BE2C (cell line): ENCODE measurements at regions not wholly inside any gene's neighbourhood (a gene's known extent, or its start where the extent isn't known, plus 50 kb on each side); places are given as distances from the start of the nearest gene placed in this dataset.

Source experiments
- DNase-seq: peaks from one replicate; pipeline ENCODE4 v3.0.0-alpha.2; 2020
- H3K27me3 ChIP-seq: fragments of 250-450 bp; sonication (Bioruptor Pico); 2 replicates; pipeline ENCODE4 v1.5.1; 2020; ENCODE audit warnings: mild to moderate bottlenecking
- H3K36me3 ChIP-seq: fragments of 250-450 bp; sonication (Bioruptor Pico); 2 replicates; pipeline ENCODE4 v1.5.1; 2020; ENCODE audit warnings: mild to moderate bottlenecking
- H3K4me1 ChIP-seq: fragments of 250-450 bp; sonication (Bioruptor Pico); 2 replicates; pipeline ENCODE4 v1.5.1; 2020
- H3K4me3 ChIP-seq: 2 replicates; pipeline ENCODE4 v1.5.1; 2011; ENCODE audit warnings: low read depth, low read length
- H3K9me3 ChIP-seq: fragments of 250-450 bp; sonication (Bioruptor Pico); 2 replicates; pipeline ENCODE4 v1.5.1; 2020
- CTCF ChIP-seq: IDR thresholded peaks from 2 replicates; pipeline ENCODE4 v1.5.1; 2012; ENCODE audit warnings: mild to moderate bottlenecking, low read depth, low read length

GRCh38 chr13:73286177-73286576 lies 227.4 kb downstream of the KLF5 start:
- H3K9me3 ChIP-seq = no peaks in the 10 kb centered on the region
- no peak for DNase-seq
- H3K36me3 ChIP-seq = no peaks in the 10 kb centered on the region
- H3K4me3 ChIP-seq = no peak overlapping the region
- H3K4me1 ChIP-seq = no peaks in the 10 kb centered on the region
- no peaks in the 10 kb centered on the region; the same call in 1 of the 2 replicates for H3K27me3 ChIP-seq
- TF ChIP-seq CTCF = no peak

- no peak for DNase-seq
- TF ChIP-seq CTCF = no peak
- H3K36me3 ChIP-seq = no peaks in the 10 kb centered on the region
- no peaks in the 10 kb centered on the region for H3K4me1 ChIP-seq
- no peaks in the 10 kb centered on the region for H3K9me3 ChIP-seq
- no peak overlapping the region for H3K4me3 ChIP-seq
- no peaks in the 10 kb centered on the region; the same call in 1 of the 2 replicates for H3K27me3 ChIP-seq
Measured at GRCh38 chr13:73284081-73284874, 225.5 kb downstream of the KLF5 start.

- no peaks in the 10 kb centered on the region for H3K9me3 ChIP-seq
- H3K36me3 ChIP-seq = no peaks in the 10 kb centered on the region
- TF ChIP-seq CTCF = no peak
- DNase-seq = no peak
- H3K4me3 ChIP-seq = no peak overlapping the region
- no peaks in the 10 kb centered on the region; the same call in 1 of the 2 replicates for H3K27me3 ChIP-seq
- no peaks in the 10 kb centered on the region for H3K4me1 ChIP-seq
Measured at GRCh38 chr13:73283636-73284035, 224.8 kb downstream of the KLF5 start.

- DNase-seq = no peak
- Histone ChIP-seq H3K4me1 (no peaks in the 10 kb centered on the region), H3K4me3 (no peak overlapping the region), H3K27me3 (no peaks in the 10 kb centered on the region; the same call in 1 of the 2 replicates), H3K36me3 (no peaks in the 10 kb centered on the region), H3K9me3 (no peaks in the 10 kb centered on the region)
- TF ChIP-seq CTCF = no peak
Measured at GRCh38 chr13:73281746-73282145, 222.9 kb downstream of the KLF5 start.

- DNase-seq = no peak
- Histone ChIP-seq H3K36me3 (no peaks in the 10 kb centered on the region), H3K4me1 (no peaks in the 10 kb centered on the region), H3K27me3 (no peaks in the 10 kb centered on the region), H3K9me3 (no peaks in the 10 kb centered on the region), H3K4me3 (no peak overlapping the region)
- TF ChIP-seq CTCF = no peak
Measured at GRCh38 chr13:73278186-73278585, 219.4 kb downstream of the KLF5 start.

- H3K4me3 ChIP-seq = no peak overlapping the region
- no peaks in the 10 kb centered on the region for H3K9me3 ChIP-seq
- H3K36me3 ChIP-seq = no peaks in the 10 kb centered on the region
Measured at GRCh38 chr13:73275163-73275562, 216.4 kb downstream of the KLF5 start.

More at GRCh38 chr13:73275163-73275562, 216.4 kb downstream of the KLF5 start:
- Histone ChIP-seq H3K27me3 (no peaks in the 10 kb centered on the region), H3K4me1 (no peaks in the 10 kb centered on the region)
- no peak for TF ChIP-seq CTCF
- no peak for DNase-seq
